Esophagus squamous epithelium (tissue), 5 donors: ENCODE measurements at regions not wholly inside any gene's neighbourhood (a gene's known extent, or its start where the extent isn't known, plus 50 kb on each side); places are given as distances from the start of the nearest gene placed in this dataset.
A peak's percentile ranks its signal among the peaks of the same experiment; 100 is the strongest.

Source experiments
- DNase-seq: peaks from one replicate; lab custom pipeline; 2025; lab: John Stamatoyannopoulos, UW
- H3K27ac ChIP-seq, 4 donors: fragments of 200-600 bp; sonication (generic); one replicate each; pipeline ENCODE4 v1.5.1; 2016 to 2019; ENCODE audit warnings: mild to moderate bottlenecking in 1 of 4
- H3K27me3 ChIP-seq, 4 donors: fragments of 200-600 bp; sonication (generic); 1 replicate in 3 of 4; 2 replicates in 1 of 4; pipeline versions ENCODE4 v1.5.1 to v1.6.0; 2017 to 2021; ENCODE audit warnings: antibody characterized with exemption in 1 of 4
- H3K36me3 ChIP-seq, 3 donors: fragments of 200-600 bp; sonication (generic); one replicate each; pipeline ENCODE4 v1.5.1; 2016 to 2019
- H3K4me1 ChIP-seq, 3 donors: fragments of 200-600 bp; sonication (generic); one replicate each; pipeline ENCODE4 v1.5.1; 2017 to 2019
- H3K4me3 ChIP-seq, 4 donors: fragments of 200-600 bp; sonication (generic); 1 replicate in 3 of 4; 2 replicates in 1 of 4; pipeline ENCODE4 v1.5.1; 2016 to 2019; ENCODE audit warnings: mild to moderate bottlenecking in 2 of 4, moderate library complexity in 1 of 4
- H3K9me3 ChIP-seq, 3 donors: fragments of 200-600 bp; sonication (generic); one replicate each; pipeline ENCODE4 v1.5.1; 2016 to 2019
- POLR2A ChIP-seq, 4 donors: fragments of 450-650 bp; IDR thresholded peaks; one replicate each; pipeline ENCODE4 v1.6.1; 2017; ENCODE audit warnings: antibody characterized with exemption in 4 of 4, mild to moderate bottlenecking in 4 of 4, moderate library complexity in 3 of 4
- WGBS, 2 donors: methylation state at CpG; one replicate each; pipeline ENCODE4 v1.1.5; 2018; 5-methylcytosine and 5-hydroxymethylcytosine counted together
- intact Hi-C: fragments of 100-400 bp; cut with DNase I; formaldehyde crosslinking; loops from one replicate; pipeline ENCODE4 v1.15.0; 2022
- TF ChIP-seq, protein P1 (sequence below), 6 experiments: fragments of 450-650 bp in 4 of 6; fragments of 200-600 bp in 2 of 6; sonication (generic) in 2 of 6; IDR thresholded peaks; one replicate each; pipeline ENCODE4 v1.5.1; 2016 to 2019; ENCODE audit warnings: antibody characterized with exemption in 6 of 6, mild to moderate bottlenecking in 4 of 6, moderate library complexity in 4 of 6
- donor health status: DM: yes; HTN: yes; CAD: no.

DNA sequence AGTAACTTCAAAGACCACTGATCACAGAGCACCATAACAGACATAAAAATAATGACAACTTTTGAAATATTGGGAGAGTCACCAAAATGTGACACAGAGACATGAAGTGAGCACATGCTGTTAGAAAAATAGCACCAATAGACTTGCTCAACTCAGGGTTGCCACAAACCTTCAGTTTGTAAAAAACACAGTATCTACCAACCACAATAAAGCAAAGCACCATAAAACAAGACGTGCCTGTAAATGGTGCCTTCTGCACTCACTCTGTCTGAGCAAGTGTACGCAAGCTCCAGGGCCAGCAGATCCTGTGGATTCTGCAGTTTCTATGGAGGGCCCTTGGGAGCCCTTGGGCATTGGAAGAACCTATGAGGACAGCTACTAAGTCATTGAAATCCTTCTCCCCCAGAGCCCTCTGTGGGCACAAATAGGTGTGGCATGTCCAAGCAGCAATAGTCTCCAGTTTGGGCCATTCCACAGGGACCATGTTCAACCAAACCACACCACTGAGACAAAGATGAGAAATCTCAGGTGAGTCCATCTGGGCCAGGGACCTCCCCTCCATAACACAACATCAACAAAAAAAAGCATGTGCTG, 116.9 kb upstream of the RAB4A start:
- WGBS, 2 donors: 83 to 100% methylated on average over 2 of the region's 2 CpGs
- Histone ChIP-seq H3K4me1 (no peaks in the 10 kb centered on the region), H3K4me3 (no peak overlapping the region), H3K27ac (no peak overlapping the region), H3K36me3 (no peaks in the 10 kb centered on the region), H3K9me3 (no peaks in the 10 kb centered on the region), H3K27me3 (no peaks in the 10 kb centered on the region)
- DNase-seq: no peak
- TF ChIP-seq POLR2A (IDR thresholded peaks at IDR 0.05): no peak
- TF ChIP-seq, protein P1, sequence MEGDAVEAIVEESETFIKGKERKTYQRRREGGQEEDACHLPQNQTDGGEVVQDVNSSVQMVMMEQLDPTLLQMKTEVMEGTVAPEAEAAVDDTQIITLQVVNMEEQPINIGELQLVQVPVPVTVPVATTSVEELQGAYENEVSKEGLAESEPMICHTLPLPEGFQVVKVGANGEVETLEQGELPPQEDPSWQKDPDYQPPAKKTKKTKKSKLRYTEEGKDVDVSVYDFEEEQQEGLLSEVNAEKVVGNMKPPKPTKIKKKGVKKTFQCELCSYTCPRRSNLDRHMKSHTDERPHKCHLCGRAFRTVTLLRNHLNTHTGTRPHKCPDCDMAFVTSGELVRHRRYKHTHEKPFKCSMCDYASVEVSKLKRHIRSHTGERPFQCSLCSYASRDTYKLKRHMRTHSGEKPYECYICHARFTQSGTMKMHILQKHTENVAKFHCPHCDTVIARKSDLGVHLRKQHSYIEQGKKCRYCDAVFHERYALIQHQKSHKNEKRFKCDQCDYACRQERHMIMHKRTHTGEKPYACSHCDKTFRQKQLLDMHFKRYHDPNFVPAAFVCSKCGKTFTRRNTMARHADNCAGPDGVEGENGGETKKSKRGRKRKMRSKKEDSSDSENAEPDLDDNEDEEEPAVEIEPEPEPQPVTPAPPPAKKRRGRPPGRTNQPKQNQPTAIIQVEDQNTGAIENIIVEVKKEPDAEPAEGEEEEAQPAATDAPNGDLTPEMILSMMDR (IDR thresholded peaks at IDR 0.05): no peak
- intact Hi-C loops: loop anchor here (10.0 kb wide), 1 partner anchor 419 kb away; the partner anchor contains the start of gene RHOU

DNA sequence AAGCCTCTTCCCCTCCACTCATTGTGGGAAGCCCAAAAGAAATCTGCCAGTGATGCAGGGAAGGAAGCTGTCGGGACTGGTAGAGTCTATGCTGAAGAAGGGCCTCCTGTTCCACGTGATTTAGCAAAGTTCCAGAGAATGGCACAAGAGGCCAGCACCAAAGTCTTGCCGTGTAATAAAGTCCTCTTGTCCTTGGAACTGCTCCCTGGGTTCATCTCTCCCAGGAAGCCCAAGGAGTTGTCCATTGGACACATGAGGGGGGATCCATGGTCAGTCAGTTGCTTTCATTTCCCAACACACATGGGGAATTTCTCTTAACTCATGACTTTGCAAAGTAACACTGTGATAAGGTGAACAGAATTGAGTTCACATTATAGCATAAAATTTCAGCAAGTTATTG, 116.1 kb upstream of the RAB4A start:
- DNase-seq: no peak
- no peak overlapping the region for H3K27ac ChIP-seq
- WGBS, 2 donors: 78 to 100% methylated on average over 1 to 3 of the region's 3 CpGs
- intact Hi-C loops: loop anchor here (10.0 kb wide), 1 partner anchor 420 kb away; the partner anchor contains the start of gene RHOU
- no peaks in the 10 kb centered on the region for H3K4me1 ChIP-seq
- H3K36me3 ChIP-seq: no peaks in the 10 kb centered on the region
- H3K4me3 ChIP-seq: no peak overlapping the region
- no peaks in the 10 kb centered on the region for H3K9me3 ChIP-seq
- H3K27me3 ChIP-seq: no peaks in the 10 kb centered on the region
- no peak for TF ChIP-seq POLR2A (IDR thresholded peaks at IDR 0.05)
- TF ChIP-seq, protein P1 (IDR thresholded peaks at IDR 0.05): no peak

DNA sequence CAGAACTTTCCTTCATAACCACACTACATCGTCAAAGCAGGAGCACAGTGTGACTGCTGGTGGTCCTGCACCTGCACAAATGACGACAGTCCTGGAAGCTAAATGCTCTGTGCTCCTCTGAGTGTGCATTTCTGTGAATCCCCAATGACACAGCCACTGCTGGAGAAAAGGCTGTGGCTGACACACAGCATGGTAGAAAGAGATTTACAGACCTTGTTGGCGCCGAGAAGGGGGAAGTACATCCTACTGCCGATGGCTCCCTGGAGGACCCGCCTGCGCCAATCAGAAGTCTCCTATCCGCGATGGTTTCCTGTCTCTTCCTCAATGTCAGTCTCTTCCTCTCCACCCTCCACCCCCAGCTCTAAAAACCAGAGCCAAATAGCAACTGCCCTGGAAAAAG, 115.4 kb upstream of the RAB4A start:
- no peak for DNase-seq

DNA sequence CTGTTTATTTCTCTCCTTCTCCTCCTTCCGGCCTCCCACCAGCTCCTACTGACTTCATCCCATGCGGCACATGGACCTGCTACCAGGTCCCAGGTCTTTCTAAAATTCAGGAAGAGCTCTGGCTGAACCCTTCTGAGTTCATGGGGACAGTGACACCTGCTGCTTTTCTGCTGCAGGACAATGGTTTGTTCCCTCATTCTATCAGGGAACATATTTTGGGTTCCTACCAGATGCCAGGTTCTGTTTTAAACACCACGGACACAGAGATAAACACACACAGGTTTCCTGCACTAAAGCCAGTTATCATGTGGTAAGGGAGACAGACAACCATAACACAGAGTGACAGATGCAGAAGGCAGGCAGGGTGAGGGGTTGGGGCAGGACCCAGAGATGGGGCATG, 114.0 kb upstream of the RAB4A start:
- 76 to 81% methylated on average over 3 of the region's 3 CpGs for WGBS, 2 donors
- H3K4me3 ChIP-seq: no peak overlapping the region
- DNase-seq: no peak
- H3K4me1 ChIP-seq: peaks cover 0 to 7% (median 0%) of the 10 kb centered on the region in 3 donors
- H3K27ac ChIP-seq: peak overlapping the region in 1 of 4 donors; percentile 26
- no peak for TF ChIP-seq POLR2A (IDR thresholded peaks at IDR 0.05)
- TF ChIP-seq, protein P1 (IDR thresholded peaks at IDR 0.05): peak in 5 of 6 experiments; percentile 27 to 55 (median 47)
- no peaks in the 10 kb centered on the region for H3K9me3 ChIP-seq
- intact Hi-C loops: loop anchor here (10.0 kb wide), 1 partner anchor 422 kb away; the partner anchor contains the start of gene RHOU
- no peaks in the 10 kb centered on the region for H3K36me3 ChIP-seq
- H3K27me3 ChIP-seq: no peaks in the 10 kb centered on the region

More for the DNA sequence above, 115.4 kb upstream of the RAB4A start:
- H3K36me3 ChIP-seq: no peaks in the 10 kb centered on the region
- H3K9me3 ChIP-seq: no peaks in the 10 kb centered on the region
- no peak for TF ChIP-seq POLR2A (IDR thresholded peaks at IDR 0.05)
- TF ChIP-seq, protein P1 (IDR thresholded peaks at IDR 0.05): no peak
- no peaks in the 10 kb centered on the region for H3K4me1 ChIP-seq
- no peak overlapping the region for H3K4me3 ChIP-seq
- WGBS, 2 donors: 67 to 68% methylated on average over 8 of the region's 9 CpGs
- no peaks in the 10 kb centered on the region for H3K27me3 ChIP-seq
- intact Hi-C loops: loop anchor here (10.0 kb wide), 1 partner anchor 421 kb away; the partner anchor contains the start of gene RHOU
- no peak overlapping the region for H3K27ac ChIP-seq

GRCh38 chr1:229157480-229157879, 113.4 kb upstream of the RAB4A start:
- 85 to 93% methylated on average over 3 to 4 of the region's 4 CpGs for WGBS, 2 donors
- peaks cover 0 to 13% (median 2%) of the 10 kb centered on the region in 3 donors for H3K4me1 ChIP-seq
- no peak for TF ChIP-seq POLR2A (IDR thresholded peaks at IDR 0.05)
- TF ChIP-seq, protein P1 (IDR thresholded peaks at IDR 0.05): no peak
- no peak overlapping the region for H3K27ac ChIP-seq
- H3K36me3 ChIP-seq: no peaks in the 10 kb centered on the region
- intact Hi-C loops: loop anchor here (10.0 kb wide), 1 partner anchor 423 kb away; the partner anchor contains the start of gene RHOU
- H3K4me3 ChIP-seq: no peak overlapping the region
- H3K9me3 ChIP-seq: no peaks in the 10 kb centered on the region
- DNase-seq: no peak
- H3K27me3 ChIP-seq: no peaks in the 10 kb centered on the region
